Spleen (tissue), 7 donors: ENCODE measurements at regions not wholly inside any gene's neighbourhood (a gene's known extent, or its start where the extent isn't known, plus 50 kb on each side); places are given as distances from the start of the nearest gene placed in this dataset.
"Not testable (repeated sequence)": the region's sequence is repeated elsewhere in the genome, so short reads cannot be mapped to it uniquely, and the experiment has no call there.

Experiments
- POLR2A ChIP-seq, 3 donors: fragments of 450-650 bp; IDR thresholded peaks; one replicate each; pipeline ENCODE4 v1.5.1; 2017; ENCODE audit warnings: antibody characterized with exemption in 3 of 3, mild to moderate bottlenecking in 1 of 3
- POLR2AphosphoS5 ChIP-seq, 3 donors: sonication (generic); formaldehyde crosslinking; IDR thresholded peaks; one replicate each; pipeline ENCODE4 v1.5.1; 2017; ENCODE audit warnings: antibody characterized with exemption in 3 of 3
- TF ChIP-seq, protein P1 (sequence below), 11 experiments: fragments of 200-600 bp in 7 of 11; fragments of 450-650 bp in 4 of 11; sonication (generic) in 4 of 11; IDR thresholded peaks in 8 of 11; conservative IDR thresholded peaks in 3 of 11; 1 replicate in 7 of 11; 2 replicates in 4 of 11; pipeline versions ENCODE4 v1.4.0 to v1.8.0; 2016 to 2021; ENCODE audit warnings: antibody characterized with exemption in 11 of 11, inconsistent platforms in 4 of 11, mild to moderate bottlenecking in 1 of 11
- donor health status: DM: no; HTN: no; CAD: no; lungs with moderate emphysema.
- donor health status: DM: no; HTN: no; CAD: no.
- donor health status: DM: no; HTN: no; CAD: no.

DNA sequence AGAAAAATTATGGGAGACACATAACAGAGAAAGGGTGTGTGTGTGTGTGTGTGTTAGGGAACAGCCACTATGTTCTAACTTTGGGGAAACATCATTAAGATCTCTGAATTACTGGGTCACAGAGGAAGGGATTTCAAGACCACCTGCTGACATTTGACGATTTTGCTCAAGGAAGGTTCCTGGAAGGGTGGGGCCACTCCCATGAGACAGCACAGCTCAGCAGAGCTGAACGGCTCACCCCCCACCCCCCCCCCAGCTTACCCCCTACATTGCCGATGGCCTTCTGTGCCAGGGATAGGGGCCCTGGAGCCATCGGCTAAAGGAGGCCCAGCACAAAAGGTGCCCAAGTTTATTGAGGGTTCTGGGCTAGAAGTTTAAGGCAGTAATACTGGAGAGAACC is 122.4 kb downstream of the NPIPB11 start:
- TF ChIP-seq, protein P1, sequence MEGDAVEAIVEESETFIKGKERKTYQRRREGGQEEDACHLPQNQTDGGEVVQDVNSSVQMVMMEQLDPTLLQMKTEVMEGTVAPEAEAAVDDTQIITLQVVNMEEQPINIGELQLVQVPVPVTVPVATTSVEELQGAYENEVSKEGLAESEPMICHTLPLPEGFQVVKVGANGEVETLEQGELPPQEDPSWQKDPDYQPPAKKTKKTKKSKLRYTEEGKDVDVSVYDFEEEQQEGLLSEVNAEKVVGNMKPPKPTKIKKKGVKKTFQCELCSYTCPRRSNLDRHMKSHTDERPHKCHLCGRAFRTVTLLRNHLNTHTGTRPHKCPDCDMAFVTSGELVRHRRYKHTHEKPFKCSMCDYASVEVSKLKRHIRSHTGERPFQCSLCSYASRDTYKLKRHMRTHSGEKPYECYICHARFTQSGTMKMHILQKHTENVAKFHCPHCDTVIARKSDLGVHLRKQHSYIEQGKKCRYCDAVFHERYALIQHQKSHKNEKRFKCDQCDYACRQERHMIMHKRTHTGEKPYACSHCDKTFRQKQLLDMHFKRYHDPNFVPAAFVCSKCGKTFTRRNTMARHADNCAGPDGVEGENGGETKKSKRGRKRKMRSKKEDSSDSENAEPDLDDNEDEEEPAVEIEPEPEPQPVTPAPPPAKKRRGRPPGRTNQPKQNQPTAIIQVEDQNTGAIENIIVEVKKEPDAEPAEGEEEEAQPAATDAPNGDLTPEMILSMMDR (IDR thresholded peaks at IDR 0.05 in 8 of 11, conservative IDR thresholded peaks at IDR 0.05 in 3 of 11) = not testable (repeated sequence)
- not testable (repeated sequence) for TF ChIP-seq POLR2A, POLR2AphosphoS5 (IDR thresholded peaks at IDR 0.05)
